Suppressor macrophage treated with lipopolysaccharide for 1 hour (primary cell): ENCODE measurements at regions not wholly inside any gene's neighbourhood (a gene's known extent, or its start where the extent isn't known, plus 50 kb on each side); places are given as distances from the start of the nearest gene placed in this dataset.
A peak's percentile ranks its signal among the peaks of the same experiment; 100 is the strongest.
"Not testable (repeated sequence)": the region's sequence is repeated elsewhere in the genome, so short reads cannot be mapped to it uniquely, and the experiment has no call there.

Experiments
- DNase-seq, 3 donors: peaks; one replicate each; pipeline ENCODE4 v3.0.0-alpha.2; 2020 to 2022

- no peak for DNase-seq
Observed at GRCh38 chr2:180829261-180829660, 151.1 kb upstream of the UBE2E3 start.

DNA sequence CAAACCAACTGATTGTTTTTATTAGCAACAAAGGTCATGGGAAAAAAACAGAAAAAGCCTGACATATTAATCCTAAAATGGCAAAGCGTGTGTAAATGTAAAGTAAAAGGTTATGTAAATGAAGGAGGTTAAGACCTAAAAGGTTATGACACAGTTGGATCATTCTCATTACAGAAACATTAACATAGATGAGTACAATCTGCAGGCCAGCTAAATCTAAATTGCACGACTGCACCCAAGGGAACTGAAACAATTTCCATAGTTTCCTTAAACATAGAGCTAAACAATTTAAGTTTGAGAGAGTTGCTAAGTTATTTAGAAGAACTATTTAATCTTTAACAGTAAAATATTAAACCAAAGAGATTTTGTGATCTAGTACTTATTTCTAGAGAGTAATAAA lies 151.6 kb upstream of the UBE2E3 start:
- DNase-seq: no peak

GRCh38 chr2:180823546-180824141 lies 156.8 kb upstream of the UBE2E3 start:
- no peak for DNase-seq

- DNase-seq: no peak
Observed at GRCh38 chr2:180819106-180819505, 161.3 kb upstream of the UBE2E3 start.

GRCh38 chr2:180818700-180819099 lies 161.7 kb upstream of the UBE2E3 start:
- DNase-seq: not testable (repeated sequence)

GRCh38 chr2:180799141-180799540 lies 181.3 kb upstream of the UBE2E3 start:
- DNase-seq: no peak

GRCh38 chr2:180790891-180791290 lies 189.5 kb upstream of the UBE2E3 start:
- no peak for DNase-seq

DNA sequence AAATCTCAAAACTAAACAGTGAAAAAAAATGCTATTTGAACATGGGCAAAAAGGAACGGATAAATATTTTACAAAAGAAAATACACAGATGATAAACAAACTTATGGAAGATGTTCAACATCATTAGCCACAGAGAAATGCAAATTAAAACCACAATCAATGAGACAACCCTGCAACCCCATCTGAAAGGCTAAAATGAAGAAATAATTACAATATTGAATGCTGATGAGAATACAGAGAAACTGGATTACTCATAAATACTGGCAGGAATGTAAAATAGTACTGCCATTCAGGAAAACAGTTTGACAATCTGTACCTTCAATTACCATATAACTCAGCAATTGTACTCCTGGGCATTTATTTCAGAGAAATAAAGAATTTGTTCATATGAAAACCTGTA lies 193.1 kb upstream of the UBE2E3 start:
- DNase-seq: no peak

DNA sequence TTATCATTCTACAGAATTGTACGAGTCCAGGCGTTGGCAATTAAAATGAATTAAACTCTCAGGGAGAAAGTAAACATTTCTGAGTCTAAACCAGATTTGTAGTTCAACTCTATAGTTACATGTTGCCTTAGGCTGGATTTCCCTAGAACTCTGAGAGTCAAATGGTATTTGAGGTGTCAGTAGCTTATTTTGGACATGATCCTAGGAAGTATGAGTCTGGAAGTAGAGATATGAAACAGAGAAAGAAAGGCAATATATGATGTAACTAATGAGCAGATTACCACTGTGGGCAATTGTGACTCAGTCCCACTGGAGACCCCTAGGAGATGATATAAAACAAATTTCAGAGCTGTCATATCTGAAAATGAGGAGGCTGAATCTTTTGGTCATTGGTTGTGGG lies 199.1 kb upstream of the UBE2E3 start:
- DNase-seq: no peak

GRCh38 chr2:180778291-180778690 lies 202.1 kb upstream of the UBE2E3 start:
- DNase-seq: no peak

DNA sequence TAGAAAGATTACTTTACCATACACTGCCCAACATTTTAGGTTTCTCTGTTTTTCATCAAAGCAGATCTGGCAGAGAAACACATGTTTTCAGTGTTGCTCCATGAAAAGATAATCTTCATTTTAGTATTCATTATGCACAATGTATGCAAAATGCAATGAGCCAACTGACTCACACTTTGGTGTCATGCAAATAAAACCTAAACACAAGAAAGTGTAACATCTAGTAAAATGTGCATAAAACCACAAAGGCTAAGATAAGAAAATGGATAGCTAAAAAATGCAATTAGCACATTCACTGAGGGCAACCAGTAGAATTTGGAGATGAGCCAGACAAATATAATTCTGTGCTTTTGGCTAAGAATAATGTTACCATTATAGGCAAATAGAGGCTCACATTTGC lies 203.5 kb upstream of the UBE2E3 start:
- no peak for DNase-seq

GRCh38 chr2:180775711-180776110 lies 204.7 kb upstream of the UBE2E3 start:
- no peak for DNase-seq

GRCh38 chr2:180765316-180765715 lies 215.1 kb upstream of the UBE2E3 start:
- not testable (repeated sequence) for DNase-seq

DNA sequence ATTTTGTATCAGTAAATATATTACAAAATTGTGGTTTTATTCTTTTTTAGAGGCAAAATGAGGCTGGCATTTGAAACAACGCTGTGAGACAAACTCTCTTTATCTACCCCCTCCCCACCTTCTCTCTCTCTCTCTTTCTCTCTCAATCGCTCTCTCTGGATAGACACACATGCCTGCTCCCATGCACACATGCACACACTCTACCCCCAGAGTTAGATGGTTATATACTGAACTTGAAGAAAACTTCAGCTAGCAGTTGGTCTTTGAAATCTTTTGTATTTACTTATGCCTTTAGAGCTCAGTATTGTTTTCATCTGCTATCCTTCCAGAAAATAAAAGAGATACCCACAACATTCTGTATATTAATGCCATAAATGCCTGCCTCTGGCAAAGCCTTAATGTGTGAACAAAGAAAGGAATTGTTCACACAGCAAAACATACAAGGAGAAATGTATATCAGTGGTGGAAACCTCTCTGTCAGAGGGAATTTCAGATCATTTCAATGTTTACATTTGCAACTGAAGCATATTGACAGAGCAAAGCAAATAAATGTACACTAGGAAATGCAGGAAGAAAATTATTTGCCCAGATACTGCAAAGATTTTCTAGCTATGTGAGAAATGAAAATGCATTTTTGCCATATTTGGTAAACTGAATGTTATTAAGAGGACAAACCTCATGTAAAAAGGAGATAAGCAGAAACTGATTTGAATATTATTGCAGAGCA lies 217.0 kb upstream of the UBE2E3 start:
- no peak for DNase-seq

GRCh38 chr2:180761224-180761623 lies 219.2 kb upstream of the UBE2E3 start:
- peak in 2 of 3 donors; percentile 2 to 19 for DNase-seq

- DNase-seq: no peak
Observed at GRCh38 chr2:180759631-180760030, 220.8 kb upstream of the UBE2E3 start.

- DNase-seq: peak in 1 of 3 donors; percentile 21
Observed at GRCh38 chr2:180753809-180754761, 226.3 kb upstream of the UBE2E3 start.

GRCh38 chr2:180751306-180751920 lies 229.0 kb upstream of the UBE2E3 start:
- DNase-seq: no peak

GRCh38 chr2:180747728-180748127 lies 232.7 kb upstream of the UBE2E3 start:
- no peak for DNase-seq

DNA sequence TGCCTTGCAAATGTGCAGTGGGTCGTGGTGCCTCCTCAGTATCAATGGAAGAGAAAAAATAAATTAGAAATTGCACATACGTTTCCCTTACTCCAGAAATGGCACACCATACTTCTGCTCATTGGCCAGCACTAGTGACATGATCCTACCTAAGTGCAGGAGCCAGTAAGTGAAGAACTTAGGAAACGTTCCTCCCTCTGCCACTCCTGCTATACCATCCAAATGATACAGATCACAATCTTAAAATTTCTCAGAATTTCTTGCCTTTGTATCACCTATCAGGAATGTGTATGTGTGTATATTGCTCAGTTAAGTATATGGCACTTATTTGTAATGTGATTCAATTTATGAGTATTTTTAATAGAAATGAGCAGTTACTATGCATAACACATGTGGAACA lies 237.0 kb upstream of the UBE2E3 start:
- no peak for DNase-seq

DNA sequence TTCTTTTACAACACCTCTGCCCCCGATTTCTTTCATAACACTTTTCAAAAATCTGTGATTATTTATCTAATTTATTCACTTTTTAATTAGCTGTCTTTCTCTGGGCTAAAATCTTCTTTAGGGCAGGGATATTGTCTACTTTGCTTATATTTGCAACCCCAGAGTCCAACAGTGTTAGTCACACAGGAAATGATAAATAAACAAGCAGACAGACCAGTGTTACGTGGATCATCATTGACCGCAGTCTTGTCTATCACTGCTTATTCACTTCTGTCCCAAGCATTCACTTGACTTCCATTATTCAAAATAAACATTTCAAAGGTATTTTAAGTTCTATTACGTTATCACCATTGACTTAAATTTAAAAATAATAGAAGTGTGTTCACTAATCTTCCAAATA lies 237.6 kb upstream of the UBE2E3 start:
- DNase-seq: no peak

- no peak for DNase-seq
Observed at GRCh38 chr2:180739070-180739469, 241.3 kb upstream of the UBE2E3 start.

DNA sequence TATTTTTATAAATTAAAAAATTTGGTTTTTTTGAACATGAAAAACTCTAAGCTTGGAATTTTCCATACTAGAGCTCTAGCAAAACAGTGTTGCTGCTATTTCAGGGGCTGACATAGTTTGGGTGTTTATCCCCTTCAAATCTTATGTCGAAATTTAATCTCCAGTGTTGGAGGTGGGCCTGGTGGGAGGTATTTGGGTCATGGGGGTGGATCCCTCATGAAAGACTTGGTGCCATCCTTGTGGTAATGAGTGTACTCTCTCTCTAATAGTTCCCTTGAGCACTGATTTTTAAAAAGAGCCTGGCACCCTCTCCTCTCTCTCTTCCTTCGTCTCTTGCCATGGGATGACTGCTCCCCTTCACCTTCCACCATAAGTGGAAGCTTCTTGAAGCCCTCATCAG lies 244.6 kb upstream of the UBE2E3 start:
- no peak for DNase-seq
